ENCODE measurements at regions not wholly inside any gene's neighbourhood (a gene's known extent, or its start where the extent isn't known, plus 50 kb on each side); places are given as distances from the start of the nearest gene placed in this dataset.
"Not testable (repeated sequence)": the region's sequence is repeated elsewhere in the genome, so short reads cannot be mapped to it uniquely, and the experiment has no call there.

DNA sequence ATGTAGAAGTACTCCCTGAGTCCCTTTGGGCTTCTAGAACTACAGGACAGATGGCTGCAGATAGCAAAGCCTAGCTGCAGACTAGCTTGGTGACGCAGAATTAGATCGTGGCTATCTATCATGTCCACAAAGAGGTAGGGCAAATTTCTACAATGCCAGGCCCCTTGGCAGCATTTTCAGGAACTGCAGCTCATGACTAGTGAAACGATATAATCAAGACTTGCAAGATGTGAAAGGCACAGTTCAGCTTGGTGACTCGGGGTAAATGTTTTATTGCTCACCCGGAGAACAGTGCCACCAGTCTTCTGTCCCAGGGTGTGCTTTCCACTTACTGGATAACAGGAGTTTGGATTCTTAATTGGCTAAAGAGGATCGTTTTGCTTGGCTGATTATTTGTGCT, 108.7 kb upstream of the LY86 start:
- DNase-seq (ENCODE audit: low spot score), result no peak

GRCh38 chr6:6482256-6482655, 106.3 kb upstream of the LY86 start:
- DNase-seq (ENCODE audit: low spot score), result no peak

DNA sequence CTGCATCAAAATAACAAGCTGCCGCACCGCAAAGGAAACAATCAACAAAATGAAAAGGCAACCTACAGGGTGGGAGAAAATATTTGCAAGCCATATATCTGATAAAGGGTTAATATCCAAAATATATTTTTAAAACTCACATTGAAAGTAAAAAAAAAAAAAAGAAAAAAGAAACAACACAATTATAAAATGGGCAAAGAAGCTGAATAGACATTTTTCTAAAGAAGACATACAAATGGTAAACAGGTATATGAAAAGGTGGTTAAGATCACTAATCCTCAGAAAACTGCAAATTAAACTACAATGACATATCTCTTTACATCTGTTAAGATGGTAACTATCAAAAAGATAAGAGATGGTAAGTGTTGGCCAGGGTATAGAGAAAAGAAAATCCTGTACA, 105.4 kb upstream of the LY86 start:
- DNase-seq (ENCODE audit: low spot score), result no peak

DNA sequence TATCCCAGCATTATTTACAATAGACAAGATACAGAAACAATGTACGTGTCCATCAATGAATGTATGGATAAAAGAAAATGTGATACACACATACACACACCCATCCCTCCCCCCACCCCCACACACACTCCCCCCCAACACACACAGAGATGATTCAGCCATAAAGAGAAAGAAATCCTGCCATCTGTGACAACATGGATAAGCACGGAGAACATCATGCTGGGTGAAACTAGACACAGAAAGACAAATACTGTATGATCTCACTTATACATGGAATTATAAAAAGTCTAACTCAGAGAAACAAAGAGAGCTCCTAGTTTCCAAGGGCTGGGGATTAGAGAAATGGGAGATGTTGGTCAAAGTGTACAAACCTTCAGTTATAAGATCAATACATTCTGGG, 104.8 kb upstream of the LY86 start:
- no peak for DNase-seq (ENCODE audit: low spot score)

DNA sequence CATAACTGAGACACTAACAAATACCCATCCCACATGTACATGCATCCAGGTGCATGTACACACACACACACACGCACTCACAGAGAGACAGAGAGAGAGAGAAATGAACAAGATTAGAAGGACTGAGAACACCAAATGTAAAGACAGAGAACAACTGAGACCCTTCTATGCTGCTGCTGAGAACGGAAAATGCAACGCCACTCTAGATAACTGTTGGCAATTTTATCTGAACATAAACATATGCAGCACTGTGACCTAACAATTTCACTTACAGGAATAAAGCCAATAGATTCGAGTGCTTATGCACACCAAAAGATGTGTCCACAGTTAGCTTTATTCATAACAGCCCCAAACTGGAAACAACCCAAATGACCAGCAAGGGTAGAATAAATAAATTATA, 103.8 kb upstream of the LY86 start:
- no peak for DNase-seq (ENCODE audit: low spot score)

DNA sequence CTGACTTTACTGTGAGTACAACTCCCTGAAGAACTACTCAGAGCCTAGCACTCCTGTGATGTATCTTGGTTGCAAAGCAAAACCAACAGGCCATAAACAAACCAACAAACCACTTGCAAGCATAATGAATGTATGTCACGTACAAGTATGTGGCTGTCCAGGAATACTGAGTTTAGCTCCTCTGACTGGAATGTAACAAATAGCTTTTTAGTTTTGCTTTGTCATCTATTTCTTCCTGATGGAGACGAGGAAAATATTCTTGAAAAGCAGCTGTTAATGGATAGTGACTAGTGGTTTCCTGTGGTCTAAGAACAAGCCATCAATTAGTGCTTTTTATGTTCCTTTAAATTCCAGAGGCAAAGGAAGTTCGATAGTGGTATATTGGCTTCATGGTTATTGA, 101.9 kb upstream of the LY86 start:
- no peak for DNase-seq (ENCODE audit: low spot score)

DNA sequence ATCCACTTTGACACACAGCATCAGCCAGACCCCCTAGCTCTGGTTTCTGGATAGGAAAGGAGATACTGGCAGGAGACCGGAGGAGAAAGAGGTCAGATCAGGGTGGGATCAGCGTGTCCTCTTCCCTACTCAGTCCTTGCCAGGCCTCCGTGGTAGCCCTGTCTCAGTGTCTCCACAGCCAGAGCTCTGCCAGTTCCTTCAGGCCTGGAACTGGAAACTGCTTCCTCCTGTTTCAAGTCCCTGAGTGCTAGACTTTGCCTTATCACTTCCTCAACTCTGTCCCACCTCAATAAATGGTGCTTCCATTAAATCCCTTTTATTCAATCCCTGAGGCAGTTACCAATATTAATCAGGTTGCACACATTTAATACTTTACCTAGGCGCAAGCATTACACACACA, 96.8 kb upstream of the LY86 start:
- DNase-seq (ENCODE audit: low spot score), result no peak

- no peak for DNase-seq (ENCODE audit: low spot score)
Observed at GRCh38 chr6:6492675-6493074, 95.8 kb upstream of the LY86 start.

DNA sequence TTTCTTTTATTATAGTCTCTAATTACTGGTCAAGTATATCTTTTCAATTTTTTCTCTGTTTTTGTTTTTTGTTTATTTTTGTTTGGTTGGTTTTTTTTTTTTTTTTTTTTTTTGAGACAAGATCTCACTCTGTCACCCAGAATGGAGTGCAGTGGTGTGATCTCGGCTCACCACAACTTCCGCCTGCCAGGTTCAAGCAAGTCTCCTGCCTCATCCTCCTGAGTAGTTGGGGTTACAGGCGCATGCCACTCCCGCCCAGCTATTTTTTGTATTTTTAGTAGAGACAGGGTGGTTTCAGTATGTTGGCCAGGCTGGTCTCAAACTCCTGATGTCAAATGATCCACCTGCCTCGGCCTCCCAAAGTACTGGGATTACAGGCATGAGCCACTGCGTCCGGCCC, 94.4 kb upstream of the LY86 start:
- not testable (repeated sequence) for DNase-seq (ENCODE audit: low spot score)

GRCh38 chr6:6494677-6495076, 93.8 kb upstream of the LY86 start:
- no peak for DNase-seq (ENCODE audit: low spot score)

DNA sequence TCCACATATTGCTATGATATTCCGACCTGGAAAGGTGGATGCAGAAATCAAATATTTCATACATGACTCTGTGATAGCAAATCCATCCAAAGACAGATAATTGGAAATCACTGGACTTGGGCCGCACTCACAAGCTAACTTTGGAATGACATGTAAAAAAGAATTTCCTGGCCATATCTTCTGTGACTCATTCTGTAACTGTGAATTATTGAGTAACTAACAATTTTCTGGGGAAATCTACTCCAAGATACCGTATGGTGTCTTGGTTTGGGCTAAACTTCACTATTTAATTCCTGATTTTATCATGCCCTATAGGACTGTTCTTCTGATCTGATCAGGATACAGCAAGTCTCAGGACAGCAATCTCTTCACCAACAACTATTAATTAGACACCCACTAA, 92.7 kb upstream of the LY86 start:
- no peak for DNase-seq (ENCODE audit: low spot score)

DNA sequence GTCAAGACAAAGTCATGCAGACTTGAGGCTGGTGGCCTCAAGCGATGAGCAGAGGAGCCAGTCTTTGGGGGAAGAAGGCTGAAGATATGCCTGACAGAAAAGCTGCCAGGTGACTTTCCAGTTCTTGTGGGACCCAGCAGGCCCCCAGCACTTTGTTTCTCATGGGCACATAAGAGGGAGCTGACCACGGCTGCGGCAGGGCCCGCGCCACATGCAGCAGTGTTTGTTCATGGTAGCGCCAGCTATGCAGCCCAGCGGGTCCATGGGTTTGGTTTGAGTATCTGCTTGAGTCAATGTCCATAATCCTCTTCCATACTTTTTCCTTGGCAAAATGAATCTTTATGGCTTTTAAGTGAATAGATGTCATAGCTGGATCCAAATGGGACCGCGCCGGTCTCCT, 91.0 kb upstream of the LY86 start:
- DNase-seq (ENCODE audit: low spot score), result no peak

DNA sequence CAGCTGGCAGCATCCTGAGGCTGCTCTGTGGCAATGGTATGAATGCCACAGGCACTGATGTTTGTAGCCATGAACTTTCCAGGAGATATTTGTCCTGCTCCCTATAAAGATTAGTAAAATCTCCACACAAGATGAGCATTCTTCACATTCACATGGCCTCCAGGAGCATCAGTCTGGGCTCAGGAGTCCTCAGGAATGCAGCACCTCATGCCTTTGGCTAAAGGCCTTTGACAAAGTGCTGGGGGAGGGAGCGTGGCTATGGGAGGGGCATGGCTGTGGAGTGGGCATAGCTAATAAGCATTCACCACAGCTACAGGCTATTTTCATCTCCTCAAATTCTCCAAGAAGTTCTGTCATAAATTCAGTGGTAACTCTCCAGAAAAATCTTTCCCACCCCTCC, 90.5 kb upstream of the LY86 start:
- DNase-seq (ENCODE audit: low spot score), result no peak

- no peak for DNase-seq (ENCODE audit: low spot score)
Observed at GRCh38 chr6:6503191-6503590, 85.3 kb upstream of the LY86 start.

DNA sequence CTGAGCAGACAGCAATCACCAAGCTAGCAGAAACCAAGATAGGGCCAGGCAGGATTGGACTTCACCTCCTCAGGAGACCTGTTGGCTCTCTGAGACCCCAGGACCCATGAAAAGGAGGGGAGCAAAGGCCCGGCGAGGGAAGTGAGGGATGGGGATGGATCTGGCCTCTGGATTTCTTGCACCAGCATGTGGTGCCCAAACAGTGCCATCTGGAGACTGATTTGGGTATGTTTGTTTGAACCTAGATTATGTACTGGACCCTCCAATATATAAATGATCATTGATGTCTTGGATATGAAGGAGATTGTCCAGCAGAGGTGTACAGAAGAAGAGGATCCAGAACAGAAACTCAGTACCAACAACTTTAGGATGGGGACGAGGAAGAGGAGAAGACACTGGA, 83.4 kb upstream of the LY86 start:
- no peak for DNase-seq (ENCODE audit: low spot score)

DNA sequence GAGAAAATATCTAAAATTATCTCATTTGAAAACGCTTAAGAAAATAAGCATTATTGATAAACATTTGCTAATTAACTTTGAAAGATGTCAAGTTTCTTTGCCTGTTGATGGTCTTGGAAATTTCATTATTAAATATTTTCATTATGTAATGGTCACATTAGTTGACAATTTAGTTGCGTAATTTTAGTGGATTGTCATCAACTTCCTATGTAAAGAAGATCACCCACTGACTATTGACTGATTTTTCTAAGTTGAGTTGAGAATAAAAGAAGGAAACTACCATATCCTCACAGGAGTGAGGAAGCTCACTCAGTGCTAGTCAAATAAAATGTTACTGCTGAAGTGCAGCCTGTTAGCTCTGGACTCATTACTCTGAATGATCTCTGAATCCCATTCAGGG, 79.9 kb upstream of the LY86 start:
- no peak for DNase-seq (ENCODE audit: low spot score)

DNA sequence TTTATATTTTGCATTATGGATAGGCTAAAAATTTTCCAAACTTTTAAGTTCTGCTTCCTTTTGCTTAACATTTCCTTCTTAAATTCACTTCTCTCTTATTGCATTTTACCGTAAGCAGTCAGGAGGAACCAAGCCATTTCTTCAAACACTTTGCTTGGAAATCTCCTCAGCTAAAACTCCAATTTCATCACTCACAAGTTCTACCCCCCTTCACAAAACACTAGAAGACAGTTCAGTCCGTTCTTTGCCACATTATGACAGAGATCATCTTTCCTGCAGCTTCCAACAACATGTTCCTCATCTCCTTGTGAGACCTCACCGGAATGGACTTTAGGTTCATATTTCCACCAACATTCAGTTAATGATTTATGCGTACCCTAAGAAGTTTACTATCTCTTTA, 79.2 kb upstream of the LY86 start:
- no peak for DNase-seq (ENCODE audit: low spot score)

- DNase-seq (ENCODE audit: low spot score), result no peak
Observed at GRCh38 chr6:6512711-6513110, 75.8 kb upstream of the LY86 start.

GRCh38 chr6:6515691-6516607, 72.6 kb upstream of the LY86 start:
- no peak for DNase-seq (ENCODE audit: low spot score)

GRCh38 chr6:6516666-6517458, 71.7 kb upstream of the LY86 start:
- no peak for DNase-seq (ENCODE audit: low spot score)

DNA sequence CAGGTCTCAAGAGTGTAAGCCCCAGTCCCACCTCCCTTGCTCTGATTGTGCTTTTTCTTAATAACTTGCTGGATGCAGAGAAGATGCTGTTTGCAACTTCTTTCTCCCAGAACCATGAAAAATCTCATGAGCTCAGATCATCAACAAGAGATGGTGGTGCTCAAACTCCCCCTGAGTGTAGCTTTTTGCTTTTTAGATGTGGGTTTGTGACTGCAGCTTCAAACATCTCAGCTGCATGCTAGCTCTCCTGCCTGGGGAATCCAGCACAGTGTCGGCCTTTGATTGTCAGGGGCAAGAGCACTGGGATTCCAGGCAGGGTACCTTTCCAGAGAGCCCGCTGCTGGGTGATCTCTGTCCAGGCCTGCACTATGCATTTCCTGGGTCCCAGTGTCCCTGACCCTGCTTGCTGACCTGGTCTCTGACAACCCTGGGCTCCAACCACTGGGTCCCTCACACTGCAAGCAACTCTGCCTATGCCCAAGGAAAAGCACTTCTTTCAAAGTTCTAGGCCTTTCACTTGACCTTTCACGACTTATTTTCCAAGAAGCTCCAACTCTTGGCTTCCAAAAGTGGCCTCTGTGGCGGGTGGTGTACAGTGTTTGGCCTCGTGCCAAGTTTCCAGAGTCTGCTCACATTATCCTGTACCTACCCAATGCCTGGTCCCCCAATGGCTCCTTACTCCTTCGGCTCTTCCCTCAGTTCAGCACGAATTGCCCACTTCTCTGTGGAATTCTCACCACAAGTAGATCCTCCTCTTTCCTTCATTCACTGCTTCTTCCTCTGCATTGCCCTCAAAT, 69.7 kb upstream of the LY86 start:
- no peak for DNase-seq (ENCODE audit: low spot score)

GRCh38 chr6:6521961-6522482, 66.5 kb upstream of the LY86 start:
- no peak for DNase-seq (ENCODE audit: low spot score)
